ENCODE measurements at regions not wholly inside any gene's neighbourhood (a gene's known extent, or its start where the extent isn't known, plus 50 kb on each side); places are given as distances from the start of the nearest gene placed in this dataset.

- peak; percentile 97 for TF ChIP-seq CTCF (conservative IDR thresholded peaks at IDR 0.05; ENCODE audit: low read depth, low read length)
- H3K4me3 ChIP-seq (ENCODE audit: low read depth, low read length): no peak overlapping the region
- DNase-seq (ENCODE audit: low read depth): peak; percentile 82
These were observed 85.3 kb downstream of the SPP2 start for GRCh38 chr2:234135750-234136221.

DNA sequence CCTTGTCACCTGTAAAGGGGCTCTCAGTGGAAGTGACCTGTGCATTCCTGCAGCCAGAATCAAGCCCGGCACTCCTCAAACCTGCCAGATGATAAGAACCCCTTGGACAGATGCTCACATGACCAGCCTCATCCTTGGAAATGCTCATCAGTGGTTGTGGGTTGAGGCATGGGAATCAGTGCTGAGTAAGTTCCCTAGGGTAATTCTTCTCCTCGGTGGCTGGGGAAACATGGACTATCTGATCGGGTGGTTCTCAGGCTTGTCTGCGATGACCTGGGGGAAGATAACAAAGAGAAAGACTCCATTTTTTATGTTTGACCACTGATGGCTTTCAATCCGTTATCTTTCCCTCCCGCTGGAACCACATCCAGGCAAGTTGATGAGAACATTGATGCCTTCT, 84.0 kb downstream of the SPP2 start:
- no peak overlapping the region for H3K4me3 ChIP-seq (ENCODE audit: low read depth, low read length)
- TF ChIP-seq CTCF (conservative IDR thresholded peaks at IDR 0.05; ENCODE audit: low read depth, low read length): no peak
- no peak for DNase-seq (ENCODE audit: low read depth)

- DNase-seq (ENCODE audit: low read depth): no peak
- TF ChIP-seq CTCF (conservative IDR thresholded peaks at IDR 0.05; ENCODE audit: low read depth, low read length): no peak
- H3K4me3 ChIP-seq (ENCODE audit: low read depth, low read length): no peak overlapping the region
These were observed 82.5 kb downstream of the SPP2 start for GRCh38 chr2:234133004-234133403.

DNA sequence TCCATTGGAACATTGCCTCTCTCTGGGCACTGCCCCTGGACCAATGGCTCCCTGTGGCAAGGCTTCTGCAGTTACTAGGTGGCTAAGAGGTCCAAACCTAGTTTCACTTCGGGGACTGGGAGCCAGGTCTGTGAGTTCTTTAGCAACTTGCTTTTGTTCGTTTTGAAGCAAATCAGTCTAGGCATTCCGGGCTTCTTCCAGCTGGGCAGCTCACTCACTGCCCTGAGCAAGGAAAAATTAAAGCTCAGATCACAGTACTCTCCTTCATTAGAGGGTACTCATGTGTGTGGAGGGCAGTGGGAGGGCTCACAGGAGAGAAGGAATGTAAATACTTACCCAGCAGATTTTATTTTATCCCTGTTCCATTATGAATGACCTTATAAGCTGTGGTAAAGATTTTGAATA, 80.3 kb downstream of the SPP2 start:
- no peak overlapping the region for H3K4me3 ChIP-seq (ENCODE audit: low read depth, low read length)
- DNase-seq (ENCODE audit: low read depth): peak; percentile 8
- TF ChIP-seq CTCF (conservative IDR thresholded peaks at IDR 0.05; ENCODE audit: low read depth, low read length): no peak

DNA sequence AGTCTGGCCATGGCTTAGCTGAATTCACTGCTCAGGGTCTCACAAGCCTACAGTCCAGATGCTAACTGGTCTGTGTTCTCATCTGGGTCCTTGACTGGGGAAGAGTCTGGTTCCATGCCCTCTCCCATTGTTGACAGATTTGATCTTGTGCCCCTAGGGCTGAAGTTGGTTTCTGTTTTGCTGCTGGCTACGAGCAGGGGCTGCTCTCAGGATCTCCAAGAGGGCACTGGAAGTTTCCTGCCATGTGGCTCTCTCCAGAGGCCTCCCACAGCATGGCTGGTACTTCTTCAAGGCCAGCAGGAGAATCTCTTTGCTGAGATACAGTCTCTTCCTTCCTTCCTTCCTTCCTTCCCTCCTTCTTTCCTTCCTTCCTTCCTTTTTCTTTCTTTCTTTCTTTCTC, 78.1 kb downstream of the SPP2 start:
- H3K4me3 ChIP-seq (ENCODE audit: low read depth, low read length): no peak overlapping the region
- TF ChIP-seq CTCF (conservative IDR thresholded peaks at IDR 0.05; ENCODE audit: low read depth, low read length): no peak
- no peak for DNase-seq (ENCODE audit: low read depth)
